ENCODE measurements at regions not wholly inside any gene's neighbourhood (a gene's known extent, or its start where the extent isn't known, plus 50 kb on each side); places are given as distances from the start of the nearest gene placed in this dataset.

DNA sequence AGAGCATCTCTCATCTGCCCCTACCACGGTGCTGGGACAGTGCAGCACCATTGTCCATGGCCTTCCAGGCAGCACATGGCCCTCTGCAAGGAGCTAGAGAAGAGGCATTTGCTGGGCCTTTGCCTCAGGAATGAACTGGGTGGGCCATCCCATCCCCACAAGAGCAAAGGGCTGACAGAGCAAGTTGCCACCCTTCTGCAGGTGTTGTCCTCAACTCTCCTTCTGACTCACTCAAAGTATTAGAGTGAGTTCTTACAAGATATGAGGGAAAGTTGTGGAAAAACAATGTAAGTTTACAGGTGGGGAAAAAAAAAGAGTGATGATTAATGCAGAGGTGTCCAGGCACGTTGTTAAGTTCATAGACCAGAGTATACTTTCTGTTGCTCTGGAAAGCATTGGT, 261.2 kb downstream of the SKIDA1 start:
- intact Hi-C loops (cut with micrococcal nuclease; ENCODE audit: unreplicated experiment) (no loop called here), in situ Hi-C loops (cut with MboI) (loop anchor here (25.0 kb wide), 1 partner anchor 402 kb away; no protein-coding TSS in a partner anchor)
- H2AFZ ChIP-seq (ENCODE audit: control insufficient read depth, low read depth, low read length): no peak overlapping the region
- H3K36me3 ChIP-seq (ENCODE audit: control insufficient read depth in 2 of 2, insufficient read depth in 2 of 2, low read length in 1 of 2): no peaks in the 10 kb centered on the region
- no peak for FAIRE-seq
- 0% methylated on average over 2 of the region's 2 CpGs for WGBS (ENCODE audit: insufficient coverage, insufficient replicate concordance, low lambda C conversion rate, missing lambda C conversion rate)
- ChIA-PET POLR2A (no interaction called here), CTCF (no interaction called here), SMC1A (ENCODE audit: uncharacterized antibody, unreplicated experiment) (no interaction called here), RAD21 (ENCODE audit: unreplicated experiment) (no interaction called here)
- no peak overlapping the region for H3K4me2 ChIP-seq (ENCODE audit: control insufficient read depth, insufficient read depth)
- H3K27ac ChIP-seq (ENCODE audit: control insufficient read depth, insufficient read depth): no peak overlapping the region
- H4K20me1 ChIP-seq (ENCODE audit: control insufficient read depth, insufficient read depth): no peaks in the 10 kb centered on the region
- H3K4me3 ChIP-seq: no peak overlapping the region
- no peaks in the 10 kb centered on the region for H3K27me3 ChIP-seq (replicated peaks in 1 of 2; ENCODE audit: control insufficient read depth in 2 of 2, insufficient read depth in 2 of 2, low read length in 1 of 2)
- no peaks in the 10 kb centered on the region for H3K79me2 ChIP-seq (ENCODE audit: control insufficient read depth, insufficient read depth, low read length)
- BruUV-seq (replicated peaks): no TSS peak
- H3K4me1 ChIP-seq (ENCODE audit: control insufficient read depth, insufficient read depth, low read length): no peaks in the 10 kb centered on the region
- no peak for DNase-seq (ENCODE audit: low read depth, low spot score)
- H3K9ac ChIP-seq (ENCODE audit: control insufficient read depth, insufficient read depth, low read length): no peak overlapping the region
- no peaks in the 10 kb centered on the region for H3K9me3 ChIP-seq (replicated peaks; ENCODE audit: control insufficient read depth, insufficient read depth, low read length)
- ATAC-seq: no peak
- TF ChIP-seq, protein P1, sequence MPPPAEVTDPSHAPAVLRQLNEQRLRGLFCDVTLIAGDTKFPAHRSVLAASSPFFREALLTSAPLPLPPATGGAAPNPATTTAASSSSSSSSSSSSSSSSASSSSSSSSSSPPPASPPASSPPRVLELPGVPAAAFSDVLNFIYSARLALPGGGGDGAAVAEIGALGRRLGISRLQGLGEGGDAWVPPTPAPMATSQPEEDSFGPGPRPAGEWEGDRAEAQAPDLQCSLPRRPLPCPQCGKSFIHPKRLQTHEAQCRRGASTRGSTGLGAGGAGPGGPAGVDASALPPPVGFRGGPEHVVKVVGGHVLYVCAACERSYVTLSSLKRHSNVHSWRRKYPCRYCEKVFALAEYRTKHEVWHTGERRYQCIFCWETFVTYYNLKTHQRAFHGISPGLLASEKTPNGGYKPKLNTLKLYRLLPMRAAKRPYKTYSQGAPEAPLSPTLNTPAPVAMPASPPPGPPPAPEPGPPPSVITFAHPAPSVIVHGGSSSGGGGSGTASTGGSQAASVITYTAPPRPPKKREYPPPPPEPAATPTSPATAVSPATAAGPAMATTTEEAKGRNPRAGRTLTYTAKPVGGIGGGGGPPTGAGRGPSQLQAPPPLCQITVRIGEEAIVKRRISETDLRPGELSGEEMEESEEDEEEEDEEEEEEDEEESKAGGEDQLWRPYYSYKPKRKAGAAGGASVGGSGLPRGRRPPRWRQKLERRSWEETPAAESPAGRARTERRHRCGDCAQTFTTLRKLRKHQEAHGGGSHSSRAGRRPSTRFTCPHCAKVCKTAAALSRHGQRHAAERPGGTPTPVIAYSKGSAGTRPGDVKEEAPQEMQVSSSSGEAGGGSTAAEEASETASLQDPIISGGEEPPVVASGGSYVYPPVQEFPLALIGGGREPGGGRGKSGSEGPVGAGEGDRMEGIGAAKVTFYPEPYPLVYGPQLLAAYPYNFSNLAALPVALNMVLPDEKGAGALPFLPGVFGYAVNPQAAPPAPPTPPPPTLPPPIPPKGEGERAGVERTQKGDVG (CRISPR knock-in tag; IDR thresholded peaks at IDR 0.05): no peak
- no peak for TF ChIP-seq TAF1 (IDR thresholded peaks at IDR 0.05; ENCODE audit: borderline replicate concordance, low read depth, low read length)
- TF ChIP-seq HCFC1 (IDR thresholded peaks at IDR 0.05; ENCODE audit: low read length): no peak
- TF ChIP-seq, protein P2, sequence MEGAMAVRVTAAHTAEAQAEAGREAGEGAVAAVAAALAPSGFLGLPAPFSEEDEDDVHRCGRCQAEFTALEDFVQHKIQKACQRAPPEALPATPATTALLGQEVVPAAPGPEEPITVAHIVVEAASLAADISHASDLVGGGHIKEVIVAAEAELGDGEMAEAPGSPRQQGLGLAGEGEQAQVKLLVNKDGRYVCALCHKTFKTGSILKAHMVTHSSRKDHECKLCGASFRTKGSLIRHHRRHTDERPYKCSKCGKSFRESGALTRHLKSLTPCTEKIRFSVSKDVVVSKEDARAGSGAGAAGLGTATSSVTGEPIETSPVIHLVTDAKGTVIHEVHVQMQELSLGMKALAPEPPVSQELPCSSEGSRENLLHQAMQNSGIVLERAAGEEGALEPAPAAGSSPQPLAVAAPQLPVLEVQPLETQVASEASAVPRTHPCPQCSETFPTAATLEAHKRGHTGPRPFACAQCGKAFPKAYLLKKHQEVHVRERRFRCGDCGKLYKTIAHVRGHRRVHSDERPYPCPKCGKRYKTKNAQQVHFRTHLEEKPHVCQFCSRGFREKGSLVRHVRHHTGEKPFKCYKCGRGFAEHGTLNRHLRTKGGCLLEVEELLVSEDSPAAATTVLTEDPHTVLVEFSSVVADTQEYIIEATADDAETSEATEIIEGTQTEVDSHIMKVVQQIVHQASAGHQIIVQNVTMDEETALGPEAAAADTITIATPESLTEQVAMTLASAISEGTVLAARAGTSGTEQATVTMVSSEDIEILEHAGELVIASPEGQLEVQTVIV (IDR thresholded peaks at IDR 0.05; ENCODE audit: borderline replicate concordance, partially characterized antibody): no peak
- TF ChIP-seq, protein P3, sequence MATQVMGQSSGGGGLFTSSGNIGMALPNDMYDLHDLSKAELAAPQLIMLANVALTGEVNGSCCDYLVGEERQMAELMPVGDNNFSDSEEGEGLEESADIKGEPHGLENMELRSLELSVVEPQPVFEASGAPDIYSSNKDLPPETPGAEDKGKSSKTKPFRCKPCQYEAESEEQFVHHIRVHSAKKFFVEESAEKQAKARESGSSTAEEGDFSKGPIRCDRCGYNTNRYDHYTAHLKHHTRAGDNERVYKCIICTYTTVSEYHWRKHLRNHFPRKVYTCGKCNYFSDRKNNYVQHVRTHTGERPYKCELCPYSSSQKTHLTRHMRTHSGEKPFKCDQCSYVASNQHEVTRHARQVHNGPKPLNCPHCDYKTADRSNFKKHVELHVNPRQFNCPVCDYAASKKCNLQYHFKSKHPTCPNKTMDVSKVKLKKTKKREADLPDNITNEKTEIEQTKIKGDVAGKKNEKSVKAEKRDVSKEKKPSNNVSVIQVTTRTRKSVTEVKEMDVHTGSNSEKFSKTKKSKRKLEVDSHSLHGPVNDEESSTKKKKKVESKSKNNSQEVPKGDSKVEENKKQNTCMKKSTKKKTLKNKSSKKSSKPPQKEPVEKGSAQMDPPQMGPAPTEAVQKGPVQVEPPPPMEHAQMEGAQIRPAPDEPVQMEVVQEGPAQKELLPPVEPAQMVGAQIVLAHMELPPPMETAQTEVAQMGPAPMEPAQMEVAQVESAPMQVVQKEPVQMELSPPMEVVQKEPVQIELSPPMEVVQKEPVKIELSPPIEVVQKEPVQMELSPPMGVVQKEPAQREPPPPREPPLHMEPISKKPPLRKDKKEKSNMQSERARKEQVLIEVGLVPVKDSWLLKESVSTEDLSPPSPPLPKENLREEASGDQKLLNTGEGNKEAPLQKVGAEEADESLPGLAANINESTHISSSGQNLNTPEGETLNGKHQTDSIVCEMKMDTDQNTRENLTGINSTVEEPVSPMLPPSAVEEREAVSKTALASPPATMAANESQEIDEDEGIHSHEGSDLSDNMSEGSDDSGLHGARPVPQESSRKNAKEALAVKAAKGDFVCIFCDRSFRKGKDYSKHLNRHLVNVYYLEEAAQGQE (IDR thresholded peaks at IDR 0.05; ENCODE audit: low read depth, low read length): no peak
- TF ChIP-seq, protein P4, sequence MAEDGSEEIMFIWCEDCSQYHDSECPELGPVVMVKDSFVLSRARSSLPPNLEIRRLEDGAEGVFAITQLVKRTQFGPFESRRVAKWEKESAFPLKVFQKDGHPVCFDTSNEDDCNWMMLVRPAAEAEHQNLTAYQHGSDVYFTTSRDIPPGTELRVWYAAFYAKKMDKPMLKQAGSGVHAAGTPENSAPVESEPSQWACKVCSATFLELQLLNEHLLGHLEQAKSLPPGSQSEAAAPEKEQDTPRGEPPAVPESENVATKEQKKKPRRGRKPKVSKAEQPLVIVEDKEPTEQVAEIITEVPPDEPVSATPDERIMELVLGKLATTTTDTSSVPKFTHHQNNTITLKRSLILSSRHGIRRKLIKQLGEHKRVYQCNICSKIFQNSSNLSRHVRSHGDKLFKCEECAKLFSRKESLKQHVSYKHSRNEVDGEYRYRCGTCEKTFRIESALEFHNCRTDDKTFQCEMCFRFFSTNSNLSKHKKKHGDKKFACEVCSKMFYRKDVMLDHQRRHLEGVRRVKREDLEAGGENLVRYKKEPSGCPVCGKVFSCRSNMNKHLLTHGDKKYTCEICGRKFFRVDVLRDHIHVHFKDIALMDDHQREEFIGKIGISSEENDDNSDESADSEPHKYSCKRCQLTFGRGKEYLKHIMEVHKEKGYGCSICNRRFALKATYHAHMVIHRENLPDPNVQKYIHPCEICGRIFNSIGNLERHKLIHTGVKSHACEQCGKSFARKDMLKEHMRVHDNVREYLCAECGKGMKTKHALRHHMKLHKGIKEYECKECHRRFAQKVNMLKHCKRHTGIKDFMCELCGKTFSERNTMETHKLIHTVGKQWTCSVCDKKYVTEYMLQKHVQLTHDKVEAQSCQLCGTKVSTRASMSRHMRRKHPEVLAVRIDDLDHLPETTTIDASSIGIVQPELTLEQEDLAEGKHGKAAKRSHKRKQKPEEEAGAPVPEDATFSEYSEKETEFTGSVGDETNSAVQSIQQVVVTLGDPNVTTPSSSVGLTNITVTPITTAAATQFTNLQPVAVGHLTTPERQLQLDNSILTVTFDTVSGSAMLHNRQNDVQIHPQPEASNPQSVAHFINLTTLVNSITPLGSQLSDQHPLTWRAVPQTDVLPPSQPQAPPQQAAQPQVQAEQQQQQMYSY (CRISPR knock-in tag; IDR thresholded peaks at IDR 0.05): no peak
- TF ChIP-seq SMAD1 (IDR thresholded peaks at IDR 0.05; ENCODE audit: low read depth, partially characterized antibody): no peak
- no peak for TF ChIP-seq SREBF1 (IDR thresholded peaks at IDR 0.05; ENCODE audit: low read length)
- no peak for TF ChIP-seq RUNX3 (IDR thresholded peaks at IDR 0.05; ENCODE audit: low read length)
